Liver (tissue), 2 donors: ENCODE measurements at regions not wholly inside any gene's neighbourhood (a gene's known extent, or its start where the extent isn't known, plus 50 kb on each side); places are given as distances from the start of the nearest gene placed in this dataset.

Experiments
- YY1 ChIP-seq: IDR thresholded peaks from 2 replicates; pipeline ENCODE4 v1.6.1; 2016; ENCODE audit warnings: antibody characterized with exemption, mild to moderate bottlenecking
- TF ChIP-seq, protein P1 (sequence below): fragments of 150-350 bp; IDR thresholded peaks from 2 replicates; pipeline ENCODE4 v1.5.1; 2017; ENCODE audit warnings: improper control_type of control experiment, low read depth, low read length; ENCODE audit not compliant: missing input control
- TF ChIP-seq, protein P2 (sequence below): IDR thresholded peaks from 2 replicates; pipeline ENCODE4 v1.6.1; 2016; ENCODE audit warnings: antibody characterized with exemption, mild to moderate bottlenecking
- donor health status: healthy.

DNA sequence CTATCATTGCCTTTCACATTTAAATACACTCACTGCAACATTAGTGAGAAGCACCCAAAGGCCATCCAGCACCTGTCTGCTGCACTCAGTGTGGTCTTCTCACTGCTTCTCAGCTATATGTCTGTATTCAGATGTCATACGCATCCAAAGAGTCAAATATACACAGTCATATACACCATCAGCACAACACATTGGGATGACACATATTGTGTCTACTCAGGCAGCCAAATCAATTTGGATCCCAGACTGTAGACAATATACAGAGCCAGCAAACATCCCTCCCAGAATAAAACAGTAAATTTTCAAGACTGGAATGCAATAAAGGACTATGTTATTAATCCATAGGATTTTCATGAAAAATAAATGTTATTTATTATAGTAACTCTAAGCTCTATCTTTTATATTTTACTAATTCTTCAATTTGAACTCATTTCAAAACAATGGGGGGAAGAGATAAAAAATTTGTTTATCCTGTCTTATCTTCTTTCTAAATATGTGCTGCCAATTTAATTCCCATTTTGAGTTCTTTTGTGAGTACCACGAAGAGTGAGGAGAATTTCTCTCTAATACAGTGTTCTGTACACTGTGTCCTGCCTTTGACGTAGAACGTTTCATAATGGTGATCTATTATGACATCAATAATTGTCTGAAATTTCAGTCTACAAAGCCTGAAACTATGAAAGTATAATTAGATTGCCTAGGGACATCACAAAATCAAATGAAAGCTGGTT lies 602.2 kb upstream of the CXADR start:
- TF ChIP-seq, protein P1, sequence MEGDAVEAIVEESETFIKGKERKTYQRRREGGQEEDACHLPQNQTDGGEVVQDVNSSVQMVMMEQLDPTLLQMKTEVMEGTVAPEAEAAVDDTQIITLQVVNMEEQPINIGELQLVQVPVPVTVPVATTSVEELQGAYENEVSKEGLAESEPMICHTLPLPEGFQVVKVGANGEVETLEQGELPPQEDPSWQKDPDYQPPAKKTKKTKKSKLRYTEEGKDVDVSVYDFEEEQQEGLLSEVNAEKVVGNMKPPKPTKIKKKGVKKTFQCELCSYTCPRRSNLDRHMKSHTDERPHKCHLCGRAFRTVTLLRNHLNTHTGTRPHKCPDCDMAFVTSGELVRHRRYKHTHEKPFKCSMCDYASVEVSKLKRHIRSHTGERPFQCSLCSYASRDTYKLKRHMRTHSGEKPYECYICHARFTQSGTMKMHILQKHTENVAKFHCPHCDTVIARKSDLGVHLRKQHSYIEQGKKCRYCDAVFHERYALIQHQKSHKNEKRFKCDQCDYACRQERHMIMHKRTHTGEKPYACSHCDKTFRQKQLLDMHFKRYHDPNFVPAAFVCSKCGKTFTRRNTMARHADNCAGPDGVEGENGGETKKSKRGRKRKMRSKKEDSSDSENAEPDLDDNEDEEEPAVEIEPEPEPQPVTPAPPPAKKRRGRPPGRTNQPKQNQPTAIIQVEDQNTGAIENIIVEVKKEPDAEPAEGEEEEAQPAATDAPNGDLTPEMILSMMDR: no peak
- TF ChIP-seq YY1: no peak
- TF ChIP-seq, protein P2, sequence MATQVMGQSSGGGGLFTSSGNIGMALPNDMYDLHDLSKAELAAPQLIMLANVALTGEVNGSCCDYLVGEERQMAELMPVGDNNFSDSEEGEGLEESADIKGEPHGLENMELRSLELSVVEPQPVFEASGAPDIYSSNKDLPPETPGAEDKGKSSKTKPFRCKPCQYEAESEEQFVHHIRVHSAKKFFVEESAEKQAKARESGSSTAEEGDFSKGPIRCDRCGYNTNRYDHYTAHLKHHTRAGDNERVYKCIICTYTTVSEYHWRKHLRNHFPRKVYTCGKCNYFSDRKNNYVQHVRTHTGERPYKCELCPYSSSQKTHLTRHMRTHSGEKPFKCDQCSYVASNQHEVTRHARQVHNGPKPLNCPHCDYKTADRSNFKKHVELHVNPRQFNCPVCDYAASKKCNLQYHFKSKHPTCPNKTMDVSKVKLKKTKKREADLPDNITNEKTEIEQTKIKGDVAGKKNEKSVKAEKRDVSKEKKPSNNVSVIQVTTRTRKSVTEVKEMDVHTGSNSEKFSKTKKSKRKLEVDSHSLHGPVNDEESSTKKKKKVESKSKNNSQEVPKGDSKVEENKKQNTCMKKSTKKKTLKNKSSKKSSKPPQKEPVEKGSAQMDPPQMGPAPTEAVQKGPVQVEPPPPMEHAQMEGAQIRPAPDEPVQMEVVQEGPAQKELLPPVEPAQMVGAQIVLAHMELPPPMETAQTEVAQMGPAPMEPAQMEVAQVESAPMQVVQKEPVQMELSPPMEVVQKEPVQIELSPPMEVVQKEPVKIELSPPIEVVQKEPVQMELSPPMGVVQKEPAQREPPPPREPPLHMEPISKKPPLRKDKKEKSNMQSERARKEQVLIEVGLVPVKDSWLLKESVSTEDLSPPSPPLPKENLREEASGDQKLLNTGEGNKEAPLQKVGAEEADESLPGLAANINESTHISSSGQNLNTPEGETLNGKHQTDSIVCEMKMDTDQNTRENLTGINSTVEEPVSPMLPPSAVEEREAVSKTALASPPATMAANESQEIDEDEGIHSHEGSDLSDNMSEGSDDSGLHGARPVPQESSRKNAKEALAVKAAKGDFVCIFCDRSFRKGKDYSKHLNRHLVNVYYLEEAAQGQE: no peak
